ENCODE measurements at regions not wholly inside any gene's neighbourhood (a gene's known extent, or its start where the extent isn't known, plus 50 kb on each side); places are given as distances from the start of the nearest gene placed in this dataset.
"Not testable (repeated sequence)": the region's sequence is repeated elsewhere in the genome, so short reads cannot be mapped to it uniquely, and the experiment has no call there.

- no peak for DNase-seq (ENCODE audit: low read depth, low spot score)
Measured at GRCh38 chr7:52592698-52593097, 442.7 kb upstream of the POM121L12 start.

GRCh38 chr7:52586704-52587103, 448.7 kb upstream of the POM121L12 start:
- DNase-seq (ENCODE audit: low read depth, low spot score), result no peak

GRCh38 chr7:52584041-52584440, 451.4 kb upstream of the POM121L12 start:
- DNase-seq (ENCODE audit: low read depth, low spot score), result no peak

GRCh38 chr7:52573141-52573540, 462.3 kb upstream of the POM121L12 start:
- not testable (repeated sequence) for DNase-seq (ENCODE audit: low read depth, low spot score)

- no peak for DNase-seq (ENCODE audit: low read depth, low spot score)
Measured at GRCh38 chr7:52571026-52571425, 464.4 kb upstream of the POM121L12 start.

- DNase-seq (ENCODE audit: low read depth, low spot score), result no peak
Measured at GRCh38 chr7:52569151-52569550, 466.3 kb upstream of the POM121L12 start.

- no peak for DNase-seq (ENCODE audit: low read depth, low spot score)
Measured at GRCh38 chr7:52565974-52566373, 469.5 kb upstream of the POM121L12 start.

GRCh38 chr7:52555805-52556204, 479.6 kb upstream of the POM121L12 start:
- no peak for DNase-seq (ENCODE audit: low read depth, low spot score)

- no peak for DNase-seq (ENCODE audit: low read depth, low spot score)
Measured at GRCh38 chr7:52547308-52547910, 488.0 kb upstream of the POM121L12 start.

- DNase-seq (ENCODE audit: low read depth, low spot score), result not testable (repeated sequence)
Measured at GRCh38 chr7:52541198-52541765, 494.2 kb upstream of the POM121L12 start.

GRCh38 chr7:52540041-52540440, 495.4 kb upstream of the POM121L12 start:
- no peak for DNase-seq (ENCODE audit: low read depth, low spot score)

- no peak for DNase-seq (ENCODE audit: low read depth, low spot score)
Measured at GRCh38 chr7:52539414-52539813, 496.0 kb upstream of the POM121L12 start.

- no peak for DNase-seq (ENCODE audit: low read depth, low spot score)
Measured at GRCh38 chr7:52537051-52537450, 498.4 kb upstream of the POM121L12 start.

- no peak for DNase-seq (ENCODE audit: low read depth, low spot score)
Measured at GRCh38 chr7:52525772-52526341, 509.6 kb upstream of the POM121L12 start.

GRCh38 chr7:52518869-52519268, 516.6 kb upstream of the POM121L12 start:
- no peak for DNase-seq (ENCODE audit: low read depth, low spot score)

GRCh38 chr7:52512656-52513055, 522.8 kb upstream of the POM121L12 start:
- no peak for DNase-seq (ENCODE audit: low read depth, low spot score)

GRCh38 chr7:52507546-52508255, 527.7 kb upstream of the POM121L12 start:
- no peak for DNase-seq (ENCODE audit: low read depth, low spot score)

GRCh38 chr7:52506325-52506724, 529.1 kb upstream of the POM121L12 start:
- DNase-seq (ENCODE audit: low read depth, low spot score), result no peak

GRCh38 chr7:52504561-52504960, 530.9 kb upstream of the POM121L12 start:
- no peak for DNase-seq (ENCODE audit: low read depth, low spot score)

- no peak for DNase-seq (ENCODE audit: low read depth, low spot score)
Measured at GRCh38 chr7:52502281-52502680, 533.2 kb upstream of the POM121L12 start.

GRCh38 chr7:52501696-52502095, 533.7 kb upstream of the POM121L12 start:
- DNase-seq (ENCODE audit: low read depth, low spot score), result no peak

GRCh38 chr7:52500841-52501240, 534.6 kb upstream of the POM121L12 start:
- DNase-seq (ENCODE audit: low read depth, low spot score), result no peak

GRCh38 chr7:52498366-52498765, 537.1 kb upstream of the POM121L12 start:
- no peak for DNase-seq (ENCODE audit: low read depth, low spot score)

Measured in smooth muscle cell of the brain vasculature (primary cell).